CD14-positive monocyte (primary cell): ENCODE measurements at regions not wholly inside any gene's neighbourhood (a gene's known extent, or its start where the extent isn't known, plus 50 kb on each side); places are given as distances from the start of the nearest gene placed in this dataset.

Experiments used
- DNase-seq, 3 donors: peaks; one replicate each; pipeline ENCODE4 v3.0.0-alpha.2; 2011 to 2022
- H2AFZ ChIP-seq: 2 replicates; pipeline ENCODE4 v1.6.0; 2012; ENCODE audit warnings: mild to moderate bottlenecking, low read depth, low read length, inconsistent platforms; ENCODE audit not compliant: insufficient read depth, poor library complexity, severe bottlenecking
- H3K27ac ChIP-seq, 2 donors: 1 replicate in 1 of 2; 2 replicates in 1 of 2; pipeline ENCODE4 v1.5.1; 2012 to 2013; ENCODE audit warnings: low read length in 2 of 2, control low read depth in 1 of 2, inconsistent platforms in 1 of 2, low read depth in 1 of 2, mild to moderate bottlenecking in 1 of 2
- H3K27me3 ChIP-seq, 2 donors: one replicate each; pipeline versions ENCODE4 v1.6.0 to v1.6.1; 2011 to 2013; ENCODE audit warnings: low read length in 2 of 2; ENCODE audit not compliant: control insufficient read depth in 2 of 2, insufficient read depth in 2 of 2
- H3K36me3 ChIP-seq, 2 donors: replicated peaks in 1 of 2; 1 replicate in 1 of 2; 2 replicates in 1 of 2; pipeline versions ENCODE4 v1.5.1 to v1.6.1; 2012 to 2013; ENCODE audit warnings: low read length in 2 of 2, control low read depth in 1 of 2, inconsistent platforms in 1 of 2, mild to moderate bottlenecking in 1 of 2; ENCODE audit not compliant: insufficient read depth in 2 of 2, control insufficient read depth in 1 of 2
- H3K4me1 ChIP-seq, 2 donors: 1 replicate in 1 of 2; 2 replicates in 1 of 2; pipeline versions ENCODE4 v1.5.1 to v1.6.1; 2012 to 2013; ENCODE audit warnings: low read length in 2 of 2, control low read depth in 1 of 2, inconsistent platforms in 1 of 2, mild to moderate bottlenecking in 1 of 2, moderate library complexity in 1 of 2; ENCODE audit not compliant: insufficient read depth in 2 of 2, control insufficient read depth in 1 of 2
- H3K4me2 ChIP-seq: replicated peaks from 2 replicates; pipeline ENCODE3; 2012; ENCODE audit warnings: low read length, moderate library complexity, mild to moderate bottlenecking; ENCODE audit not compliant: poor library complexity, severe bottlenecking; ENCODE audit errors: extremely low read depth
- H3K4me3 ChIP-seq, 3 experiments: fragments of 200-600 bp in 1 of 3; sonication (generic) in 1 of 3; replicated peaks in 1 of 3; 1 replicate in 2 of 3; 2 replicates in 1 of 3; pipeline ENCODE4 v1.5.1; 2011 to 2013; ENCODE audit warnings: low read length in 3 of 3, mild to moderate bottlenecking in 3 of 3, control low read depth in 2 of 3, low read depth in 2 of 3, inconsistent platforms in 1 of 3, moderate library complexity in 1 of 3
- H3K79me2 ChIP-seq: 2 replicates; pipeline ENCODE4 v1.6.0; 2012; ENCODE audit warnings: mild to moderate bottlenecking, control low read depth, inconsistent platforms, low read length, moderate library complexity; ENCODE audit not compliant: insufficient read depth
- H3K9ac ChIP-seq: 2 replicates; pipeline ENCODE4 v1.6.0; 2017; ENCODE audit warnings: low read length, mild to moderate bottlenecking; ENCODE audit not compliant: insufficient read depth, poor library complexity, severe bottlenecking
- H3K9me3 ChIP-seq, 2 donors: replicated peaks in 1 of 2; 1 replicate in 1 of 2; 2 replicates in 1 of 2; pipeline versions ENCODE4 v1.5.1 to v1.6.1; 2012 to 2013; ENCODE audit warnings: low read length in 2 of 2, control low read depth in 1 of 2; ENCODE audit not compliant: control insufficient read depth in 1 of 2, insufficient read depth in 1 of 2
- H4K20me1 ChIP-seq: 2 replicates; pipeline ENCODE4 v1.6.0; 2012; ENCODE audit warnings: mild to moderate bottlenecking, low read length, control low read depth, moderate library complexity; ENCODE audit not compliant: insufficient read depth
- H3K27ac Mint-ChIP-seq, 7 donors: one replicate each; pipeline ENCODE4 v1.8.0; 2020; ENCODE audit warnings: mild to moderate bottlenecking in 7 of 7, mixed read lengths in 7 of 7, moderate library complexity in 6 of 7, inconsistent platforms in 2 of 7
- H3K27me3 Mint-ChIP-seq, 3 donors: one replicate each; pipeline ENCODE4 v1.8.0; 2021 to 2022; ENCODE audit warnings: low read depth in 3 of 3, mild to moderate bottlenecking in 3 of 3, mixed read lengths in 3 of 3, moderate library complexity in 3 of 3, inconsistent platforms in 1 of 3
- H3K36me3 Mint-ChIP-seq, 2 donors: one replicate each; pipeline ENCODE4 v1.8.0; 2020; ENCODE audit warnings: mixed read lengths in 2 of 2, inconsistent platforms in 1 of 2, mild to moderate bottlenecking in 1 of 2
- H3K4me1 Mint-ChIP-seq: one replicate; pipeline ENCODE4 v1.8.0; 2020; ENCODE audit warnings: mild to moderate bottlenecking, mixed read lengths
- H3K4me3 Mint-ChIP-seq, 2 donors: one replicate each; pipeline ENCODE4 v1.8.0; 2020; ENCODE audit warnings: mild to moderate bottlenecking in 2 of 2, mixed read lengths in 2 of 2, moderate library complexity in 1 of 2
- H3K9me3 Mint-ChIP-seq, 7 donors: one replicate each; pipeline ENCODE4 v1.8.0; 2020 to 2022; ENCODE audit warnings: mixed read lengths in 7 of 7, mild to moderate bottlenecking in 6 of 7, moderate library complexity in 6 of 7, inconsistent platforms in 2 of 7
- CTCF ChIP-seq: fragments of 200-600 bp; IDR thresholded peaks from one replicate; pipeline ENCODE4 v1.8.0; 2022; ENCODE audit warnings: antibody characterized with exemption, mild to moderate bottlenecking
- WGBS: methylation state at CpG from one replicate; pipeline ENCODE4 v1.1.5; 2013; ENCODE audit warnings: missing lambda C conversion rate; ENCODE audit not compliant: insufficient coverage; 5-methylcytosine and 5-hydroxymethylcytosine counted together
- intact Hi-C, 2 donors: fragments of 100-400 bp; cut with micrococcal nuclease; formaldehyde crosslinking; loops; one replicate each; pipeline versions ENCODE4 v1.15.0 to v1.15.1; 2023

GRCh38 chr10:107542607-107543006, 378.1 kb upstream of the SORCS1 start:
- Mint-ChIP-seq H3K27me3 (peaks cover 2 to 4% (median 4%) of the 10 kb centered on the region in 3 donors), H3K4me3 (no peak overlapping the region), H3K36me3 (no peaks in the 10 kb centered on the region), H3K27ac (no peak overlapping the region), H3K4me1 (no peaks in the 10 kb centered on the region), H3K9me3 (peaks cover 0 to 5% (median 2%) of the 10 kb centered on the region in 7 donors)
- H2AFZ ChIP-seq: no peak overlapping the region
- H3K4me3 ChIP-seq: no peak overlapping the region
- DNase-seq: no peak
- no peak overlapping the region for H3K9ac ChIP-seq
- H3K4me1 ChIP-seq: no peaks in the 10 kb centered on the region
- H3K9me3 ChIP-seq: peaks cover 0 to 5% of the 10 kb centered on the region in 2 donors
- H3K27ac ChIP-seq: no peak overlapping the region
- no peaks in the 10 kb centered on the region for H3K36me3 ChIP-seq
- no peaks in the 10 kb centered on the region for H3K27me3 ChIP-seq
- intact Hi-C loops: no loop called here
- H3K79me2 ChIP-seq: no peaks in the 10 kb centered on the region
- H3K4me2 ChIP-seq: no peak overlapping the region
- TF ChIP-seq CTCF: no peak
- WGBS: 93% methylated on average over 2 of the region's 5 CpGs
- H4K20me1 ChIP-seq: no peaks in the 10 kb centered on the region

DNA sequence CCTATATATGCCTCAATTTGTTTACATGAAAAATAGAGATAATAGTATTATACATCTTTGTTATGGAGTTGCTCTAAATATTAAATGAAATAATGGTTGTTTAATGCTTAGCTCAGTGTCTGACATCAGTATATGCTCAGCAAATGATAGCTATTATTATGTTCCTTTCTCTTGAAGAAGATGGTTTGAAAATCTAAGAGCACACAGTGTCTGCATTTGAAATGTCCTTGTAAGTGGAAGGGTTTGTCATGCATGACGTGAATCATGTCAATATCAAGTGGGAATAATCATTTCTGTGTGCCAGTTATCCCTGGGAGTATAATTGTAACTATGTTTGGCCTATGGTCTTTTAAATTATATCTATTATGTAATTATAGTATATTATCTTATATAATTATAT, 377.5 kb upstream of the SORCS1 start:
- Histone ChIP-seq H4K20me1 (no peaks in the 10 kb centered on the region), H3K79me2 (no peaks in the 10 kb centered on the region), H3K9ac (no peak overlapping the region), H3K4me1 (no peaks in the 10 kb centered on the region), H3K27me3 (no peaks in the 10 kb centered on the region), H3K27ac (no peak overlapping the region), H3K4me2 (no peak overlapping the region), H3K4me3 (no peak overlapping the region), H3K9me3 (peaks cover 0 to 5% of the 10 kb centered on the region in 2 donors), H3K36me3 (no peaks in the 10 kb centered on the region), H2AFZ (no peak overlapping the region)
- WGBS: no CpG with 5 or more reads among the region's 1 CpG
- no peak overlapping the region for H3K4me3 Mint-ChIP-seq
- peaks cover 2 to 4% (median 3%) of the 10 kb centered on the region in 3 donors for H3K27me3 Mint-ChIP-seq
- no peaks in the 10 kb centered on the region for H3K4me1 Mint-ChIP-seq
- DNase-seq: no peak
- no peaks in the 10 kb centered on the region for H3K36me3 Mint-ChIP-seq
- H3K27ac Mint-ChIP-seq: no peak overlapping the region
- no peak for TF ChIP-seq CTCF
- intact Hi-C loops: no loop called here
- peaks cover 0 to 5% (median 2%) of the 10 kb centered on the region in 7 donors for H3K9me3 Mint-ChIP-seq
